HCT116 (cell line): ENCODE measurements at regions not wholly inside any gene's neighbourhood (a gene's known extent, or its start where the extent isn't known, plus 50 kb on each side); places are given as distances from the start of the nearest gene placed in this dataset.

Experiments
- ATAC-seq: fragments of 200-7000 bp; cut with Tn5 transposase; 2 replicates; pipeline ENCODE4 v1.9.1; 2020; ENCODE audit warnings: mild to moderate bottlenecking, moderate library complexity
- BruUV-seq: library from RNA; stranded (reverse); fragments of 400-500 nt; replicated peaks from 2 replicates; lab custom pipeline; 2021; lab: Mats Ljungman, UMichigan
- CTCF ChIA-PET: fragments of 300-600 bp; sonication (Branson Sonifier 250); formaldehyde crosslinking; loops from one replicate; lab custom pipeline; 2021; ENCODE audit warnings: antibody characterized with exemption; lab: Charles Lee
- POLR2A ChIA-PET: fragments of 300-600, 350-600 bp; sonication (Branson Sonifier 250); formaldehyde crosslinking; loops from one replicate; lab custom pipeline; 2021; ENCODE audit warnings: antibody characterized with exemption; lab: Charles Lee
- RAD21 ChIA-PET, 2 experiments: fragments of 300-600 bp; sonication (Branson Sonifier 250); formaldehyde crosslinking; loops; one replicate each; lab custom pipeline; 2023; ENCODE audit warnings: low total read pairs in 2 of 2; ENCODE audit not compliant: uncharacterized antibody in 2 of 2, unreplicated experiment in 2 of 2, low non-redundant PET in 1 of 2; lab: Charles Lee
- DNase-seq: peaks from one replicate; pipeline ENCODE4 v3.0.0-alpha.2; 2010; ENCODE audit warnings: low read depth, low spot score
- H2AFZ ChIP-seq: fragments of 200-600 bp; shearing (Covaris generic), sonication (generic); 2 replicates; pipeline ENCODE4 v1.6.1; 2017; ENCODE audit warnings: low read depth, mixed run types, mixed read lengths, antibody characterized with exemption, low read length; ENCODE audit not compliant: poor library complexity, severe bottlenecking
- H3K27ac ChIP-seq: 2 replicates; pipeline ENCODE4 v1.5.1; 2012; ENCODE audit warnings: low read depth, low read length
- H3K27me3 ChIP-seq: fragments of 200-600 bp; sonication (generic); 2 replicates; pipeline ENCODE4 v1.6.1; 2016; ENCODE audit warnings: mixed run types, low read length, mixed read lengths; ENCODE audit not compliant: insufficient read depth
- H3K36me3 ChIP-seq, 2 experiments: fragments of 200-500 bp in 1 of 2; fragments of 200-600 bp in 1 of 2; sonication (Bioruptor generic) in 1 of 2; sonication (generic) in 1 of 2; 2 replicates each; pipeline versions ENCODE4 v1.5.1 to v1.6.1; 2014 to 2016; ENCODE audit warnings: low read length in 2 of 2, inconsistent platforms in 1 of 2, mixed read lengths in 1 of 2, mixed run types in 1 of 2; ENCODE audit not compliant: insufficient read depth in 2 of 2, control insufficient read depth in 1 of 2
- H3K4me1 ChIP-seq, 2 experiments: fragments of 200-600 bp in 1 of 2; sonication (generic) in 1 of 2; 2 replicates each; pipeline versions ENCODE4 v1.5.1 to v1.6.1; 2012 to 2017; ENCODE audit warnings: low read length in 2 of 2, inconsistent platforms in 1 of 2, mild to moderate bottlenecking in 1 of 2, mixed read lengths in 1 of 2, mixed run types in 1 of 2, moderate library complexity in 1 of 2; ENCODE audit not compliant: insufficient read depth in 2 of 2, control insufficient read depth in 1 of 2
- H3K4me2 ChIP-seq: fragments of 200-600 bp; sonication (generic); 2 replicates; pipeline ENCODE4 v1.6.1; 2017; ENCODE audit warnings: mixed run types, low read length, mixed read lengths
- H3K4me3 ChIP-seq, 2 experiments: fragments of 200-600 bp in 1 of 2; sonication (generic) in 1 of 2; replicated peaks in 1 of 2; 2 replicates each; pipeline ENCODE4 v1.5.1; 2011 to 2016; ENCODE audit warnings: low read length in 2 of 2, control low read depth in 1 of 2, low read depth in 1 of 2, mild to moderate bottlenecking in 1 of 2, mixed read lengths in 1 of 2, mixed run types in 1 of 2
- H3K79me2 ChIP-seq: fragments of 200-600 bp; sonication (generic); 2 replicates; pipeline ENCODE4 v1.6.1; 2017; ENCODE audit warnings: mild to moderate bottlenecking, mixed run types, low read length, moderate library complexity, mixed read lengths; ENCODE audit not compliant: insufficient read depth
- H3K9ac ChIP-seq: fragments of 200-600 bp; sonication (generic); 2 replicates; pipeline ENCODE4 v1.6.1; 2016; ENCODE audit warnings: low read length, mixed read lengths
- H3K9me2 ChIP-seq: fragments of 200-600 bp; sonication (generic), shearing (Covaris generic); 2 replicates; pipeline ENCODE4 v1.6.1; 2017; ENCODE audit warnings: mixed run types, mild to moderate bottlenecking, moderate library complexity; ENCODE audit not compliant: insufficient read depth
- H3K9me3 ChIP-seq, 2 experiments: fragments of 200-500 bp in 1 of 2; fragments of 200-600 bp in 1 of 2; sonication (Bioruptor generic) in 1 of 2; sonication (generic) in 1 of 2; 2 replicates each; pipeline ENCODE4 v1.6.1; 2014 to 2017; ENCODE audit warnings: low read length in 2 of 2, mixed read lengths in 2 of 2, inconsistent platforms in 1 of 2, low read depth in 1 of 2, mild to moderate bottlenecking in 1 of 2, mixed run types in 1 of 2, moderate library complexity in 1 of 2; ENCODE audit not compliant: control insufficient read depth in 1 of 2, insufficient read depth in 1 of 2
- H4K20me1 ChIP-seq: fragments of 200-600 bp; sonication (generic), shearing (Covaris generic); 2 replicates; pipeline ENCODE4 v1.6.1; 2017; ENCODE audit warnings: mixed run types, mild to moderate bottlenecking, moderate library complexity; ENCODE audit not compliant: insufficient read depth
- CBX3 ChIP-seq: IDR thresholded peaks from 2 replicates; pipeline ENCODE4 v1.6.1; 2012; ENCODE audit warnings: low read depth
- ELF1 ChIP-seq: IDR thresholded peaks from 2 replicates; pipeline ENCODE4 v1.6.1; 2012; ENCODE audit warnings: low read depth, borderline replicate concordance
- FOSL1 ChIP-seq: IDR thresholded peaks from 2 replicates; pipeline ENCODE4 v1.6.1; 2012; ENCODE audit warnings: low read depth
- SP1 ChIP-seq: IDR thresholded peaks from 2 replicates; pipeline ENCODE4 v1.6.1; 2012; ENCODE audit warnings: low read depth
- YY1 ChIP-seq: IDR thresholded peaks from 2 replicates; pipeline ENCODE4 v1.6.1; 2011; ENCODE audit warnings: low read length, low read depth, moderate library complexity, mild to moderate bottlenecking; ENCODE audit not compliant: insufficient replicate concordance; ENCODE audit errors: extremely low read depth
- ZNF274 ChIP-seq: fragments of 200-500 bp; sonication (Bioruptor generic); IDR thresholded peaks from 2 replicates; pipeline ENCODE4 v1.6.1; 2014; ENCODE audit warnings: mild to moderate bottlenecking, low read depth, low read length, inconsistent platforms
- intact Hi-C: fragments of 100-400 bp; cut with micrococcal nuclease; formaldehyde crosslinking; loops from 2 replicates; pipeline ENCODE4 v1.10.0; 2022
- TF ChIP-seq, protein P1 (sequence below): IDR thresholded peaks from 2 replicates; pipeline ENCODE4 v1.6.1; 2012; ENCODE audit warnings: low read depth

DNA sequence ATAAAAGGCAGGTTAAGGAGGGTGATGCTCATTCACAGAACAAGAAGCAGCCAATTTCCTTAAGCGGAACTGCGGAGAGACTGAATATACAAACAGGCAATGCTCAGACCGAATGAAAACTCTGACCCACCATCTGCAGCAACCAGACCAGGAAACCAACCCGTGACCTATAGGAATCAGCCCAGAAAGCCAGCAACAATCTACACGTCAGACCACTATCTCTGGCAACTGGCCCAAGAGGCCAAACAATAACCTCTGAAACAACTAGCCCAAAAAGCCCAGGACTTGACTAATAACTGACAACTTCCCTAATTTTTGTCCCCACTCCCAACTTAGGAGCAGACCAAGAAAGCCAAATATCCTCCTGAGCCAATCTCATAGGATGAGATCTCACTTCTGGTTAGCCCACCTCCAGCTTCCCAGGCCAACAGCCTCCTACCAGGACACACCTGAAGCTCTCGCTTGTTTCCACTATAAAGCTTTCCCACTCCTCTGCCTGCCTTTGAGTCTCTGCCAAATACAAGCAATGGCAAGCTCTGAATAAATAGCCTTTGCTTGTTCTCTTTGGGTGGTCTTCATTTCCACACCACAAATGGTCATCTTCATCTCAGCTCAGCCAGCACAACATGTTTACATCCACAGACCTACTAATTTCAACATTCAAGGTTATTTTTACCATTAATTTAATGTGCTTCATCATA is 168.5 kb downstream of the HSD17B3 start (continued):
- TF ChIP-seq, protein P1, sequence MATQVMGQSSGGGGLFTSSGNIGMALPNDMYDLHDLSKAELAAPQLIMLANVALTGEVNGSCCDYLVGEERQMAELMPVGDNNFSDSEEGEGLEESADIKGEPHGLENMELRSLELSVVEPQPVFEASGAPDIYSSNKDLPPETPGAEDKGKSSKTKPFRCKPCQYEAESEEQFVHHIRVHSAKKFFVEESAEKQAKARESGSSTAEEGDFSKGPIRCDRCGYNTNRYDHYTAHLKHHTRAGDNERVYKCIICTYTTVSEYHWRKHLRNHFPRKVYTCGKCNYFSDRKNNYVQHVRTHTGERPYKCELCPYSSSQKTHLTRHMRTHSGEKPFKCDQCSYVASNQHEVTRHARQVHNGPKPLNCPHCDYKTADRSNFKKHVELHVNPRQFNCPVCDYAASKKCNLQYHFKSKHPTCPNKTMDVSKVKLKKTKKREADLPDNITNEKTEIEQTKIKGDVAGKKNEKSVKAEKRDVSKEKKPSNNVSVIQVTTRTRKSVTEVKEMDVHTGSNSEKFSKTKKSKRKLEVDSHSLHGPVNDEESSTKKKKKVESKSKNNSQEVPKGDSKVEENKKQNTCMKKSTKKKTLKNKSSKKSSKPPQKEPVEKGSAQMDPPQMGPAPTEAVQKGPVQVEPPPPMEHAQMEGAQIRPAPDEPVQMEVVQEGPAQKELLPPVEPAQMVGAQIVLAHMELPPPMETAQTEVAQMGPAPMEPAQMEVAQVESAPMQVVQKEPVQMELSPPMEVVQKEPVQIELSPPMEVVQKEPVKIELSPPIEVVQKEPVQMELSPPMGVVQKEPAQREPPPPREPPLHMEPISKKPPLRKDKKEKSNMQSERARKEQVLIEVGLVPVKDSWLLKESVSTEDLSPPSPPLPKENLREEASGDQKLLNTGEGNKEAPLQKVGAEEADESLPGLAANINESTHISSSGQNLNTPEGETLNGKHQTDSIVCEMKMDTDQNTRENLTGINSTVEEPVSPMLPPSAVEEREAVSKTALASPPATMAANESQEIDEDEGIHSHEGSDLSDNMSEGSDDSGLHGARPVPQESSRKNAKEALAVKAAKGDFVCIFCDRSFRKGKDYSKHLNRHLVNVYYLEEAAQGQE: no peak
- no peak for TF ChIP-seq CBX3

DNA sequence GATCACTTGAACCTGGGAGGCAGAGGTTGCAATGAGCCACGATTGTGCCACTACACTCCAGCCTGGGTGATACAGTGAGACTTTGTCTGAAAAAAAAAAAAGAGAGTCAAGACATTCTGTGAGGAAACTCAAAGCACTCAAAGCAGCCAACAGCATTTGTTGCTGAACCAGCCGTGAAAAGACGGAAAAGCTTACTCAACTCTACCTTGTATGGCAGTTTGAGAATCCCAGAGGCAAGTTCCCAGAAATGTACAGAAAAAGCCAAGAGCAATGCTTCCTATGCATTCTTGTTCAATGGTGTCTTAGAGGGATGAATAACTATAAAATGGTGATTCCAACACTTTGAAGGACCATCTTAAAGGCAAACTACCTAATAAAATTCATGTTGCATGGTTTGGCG is 170.2 kb downstream of the HSD17B3 start:
- Histone ChIP-seq H3K9ac (no peak overlapping the region), H3K9me2 (no peaks in the 10 kb centered on the region), H3K4me1 (no peaks in the 10 kb centered on the region)
- no TSS peak for BruUV-seq
- DNase-seq: no peak
- no peak for ATAC-seq
- POLR2A ChIA-PET: no interaction called here
- TF ChIP-seq SP1 (no peak), YY1 (no peak), ZNF274 (no peak), FOSL1 (no peak), ELF1 (no peak)
- TF ChIP-seq, all 23 proteins: peak for 0
- Histone ChIP-seq H2AFZ (no peak overlapping the region), H3K79me2 (no peaks in the 10 kb centered on the region), H4K20me1 (no peaks in the 10 kb centered on the region), H3K27me3 (no peaks in the 10 kb centered on the region), H3K9me3 (no peaks in the 10 kb centered on the region), H3K4me3 (no peak overlapping the region), H3K36me3 (no peaks in the 10 kb centered on the region), H3K4me2 (no peak overlapping the region), H3K27ac (no peak overlapping the region)
- intact Hi-C loops: no loop called here
- CTCF ChIA-PET: no interaction called here
- RAD21 ChIA-PET: no interaction called here
